GM12891 (cell line): ENCODE measurements at regions not wholly inside any gene's neighbourhood (a gene's known extent, or its start where the extent isn't known, plus 50 kb on each side); places are given as distances from the start of the nearest gene placed in this dataset.

Experiments used
- PAX5 ChIP-seq: IDR thresholded peaks from 2 replicates; pipeline ENCODE4 v1.6.1; 2011; ENCODE audit warnings: low read length, moderate library complexity, mild to moderate bottlenecking; ENCODE audit not compliant: insufficient read depth, severe bottlenecking
- POLR2A ChIP-seq: IDR thresholded peaks from 2 replicates; pipeline ENCODE4 v1.6.1; 2011; ENCODE audit warnings: low read depth, low read length, control low read depth
- POLR2AphosphoS5 ChIP-seq: IDR thresholded peaks from 2 replicates; pipeline ENCODE4 v1.6.1; 2011; ENCODE audit warnings: low read depth, low read length, control low read depth
- TAF1 ChIP-seq: IDR thresholded peaks from 2 replicates; pipeline ENCODE4 v1.6.1; 2011; ENCODE audit warnings: low read depth, low read length, control low read depth

DNA sequence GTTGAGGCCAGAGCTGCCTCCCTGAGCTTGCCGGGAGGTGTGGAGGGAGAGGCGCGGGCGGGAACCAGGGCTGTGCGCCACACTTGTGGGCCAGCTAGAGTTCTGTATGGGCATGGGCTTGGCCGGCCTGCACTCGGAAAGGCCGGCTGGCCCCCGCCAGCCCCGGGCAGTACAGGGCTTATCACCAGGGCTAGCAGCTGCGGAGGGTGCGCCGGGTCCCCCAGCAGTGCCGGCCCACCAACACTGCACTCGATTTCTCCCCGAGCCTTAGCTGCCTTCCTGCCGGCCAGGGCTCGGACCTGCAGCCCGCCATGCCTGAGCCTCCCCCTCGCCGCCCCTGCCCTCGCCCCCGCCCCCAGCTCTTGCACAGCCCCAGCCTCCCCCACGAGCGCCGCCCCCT, 472.7 kb downstream of the TFAP2A start:
- TF ChIP-seq POLR2A (no peak), TAF1 (no peak), PAX5 (no peak), POLR2AphosphoS5 (no peak)
